Neural cell (in vitro differentiated cells): ENCODE measurements at regions not wholly inside any gene's neighbourhood (a gene's known extent, or its start where the extent isn't known, plus 50 kb on each side); places are given as distances from the start of the nearest gene placed in this dataset.

Experiments used
- H2AFZ ChIP-seq: fragments of 200-600, 300-800 bp; sonication (generic), shearing (Covaris generic); 2 replicates; pipeline ENCODE4 v1.6.0; 2014; ENCODE audit warnings: low read depth, mild to moderate bottlenecking, antibody characterized with exemption, low read length, moderate library complexity
- H3F3A ChIP-seq: fragments of 200-600 bp; shearing (Covaris generic); 2 replicates; pipeline ENCODE4 v1.6.1; 2016; ENCODE audit warnings: mild to moderate bottlenecking, moderate library complexity, mixed read lengths, antibody characterized with exemption, low read length; ENCODE audit not compliant: insufficient read depth, poor library complexity, severe bottlenecking
- H3K27ac ChIP-seq: fragments of 200-600, 300-800 bp; sonication (generic), shearing (Covaris generic); 2 replicates; pipeline ENCODE4 v1.5.1; 2014; ENCODE audit warnings: mild to moderate bottlenecking, low read length, moderate library complexity
- H3K27me3 ChIP-seq: fragments of 300-800, 200-600 bp; sonication (generic), shearing (Covaris generic); 2 replicates; pipeline ENCODE4 v1.6.0; 2014; ENCODE audit warnings: mild to moderate bottlenecking, low read depth, low read length, moderate library complexity; ENCODE audit not compliant: insufficient read depth
- H3K36me3 ChIP-seq: fragments of 300-800, 200-600 bp; sonication (generic), shearing (Covaris generic); 2 replicates; pipeline ENCODE4 v1.5.1; 2014; ENCODE audit warnings: mild to moderate bottlenecking, antibody characterized with exemption, low read length, moderate library complexity; ENCODE audit not compliant: insufficient read depth
- H3K4me2 ChIP-seq: fragments of 300-800, 200-600 bp; sonication (generic), shearing (Covaris generic); 2 replicates; pipeline ENCODE4 v1.6.0; 2014; ENCODE audit warnings: mild to moderate bottlenecking, low read length
- H3K4me3 ChIP-seq: fragments of 300-800, 200-600 bp; sonication (generic), shearing (Covaris generic); 2 replicates; pipeline ENCODE4 v1.5.1; 2014; ENCODE audit warnings: mild to moderate bottlenecking, low read length, moderate library complexity
- H3K79me2 ChIP-seq: fragments of 200-600 bp; shearing (Covaris generic); replicated peaks from 2 replicates; pipeline ENCODE4 v1.6.0; 2014; ENCODE audit warnings: mild to moderate bottlenecking, low read length, moderate library complexity; ENCODE audit not compliant: insufficient read depth
- H3K9ac ChIP-seq: fragments of 300-800, 200-600 bp; sonication (generic), shearing (Covaris generic); 2 replicates; pipeline ENCODE4 v1.6.1; 2016; ENCODE audit warnings: mild to moderate bottlenecking, low read length, mixed read lengths
- H3K9me2 ChIP-seq: fragments of 200-600 bp; shearing (Covaris generic); 2 replicates; pipeline ENCODE4 v1.6.1; 2016; ENCODE audit warnings: mild to moderate bottlenecking, low read length, mixed read lengths; ENCODE audit not compliant: insufficient read depth
- H3K9me3 ChIP-seq: fragments of 200-600, 300-800 bp; sonication (generic), shearing (Covaris generic); 2 replicates; pipeline ENCODE4 v1.6.1; 2016; ENCODE audit warnings: mild to moderate bottlenecking, mixed run types, low read length, moderate library complexity, mixed read lengths
- H4K20me1 ChIP-seq: fragments of 200-600 bp; shearing (Covaris generic); 2 replicates; pipeline ENCODE4 v1.6.1; 2016; ENCODE audit warnings: mild to moderate bottlenecking, mixed run types; ENCODE audit not compliant: insufficient read depth
- CTCF ChIP-seq: fragments of 450-650 bp; IDR thresholded peaks from 2 replicates; pipeline ENCODE4 v1.5.1; 2014; ENCODE audit warnings: antibody characterized with exemption, mild to moderate bottlenecking, moderate library complexity; ENCODE audit not compliant: poor library complexity, severe bottlenecking
- EP300 ChIP-seq: fragments of 450-650 bp; conservative IDR thresholded peaks from 2 replicates; pipeline ENCODE4 v1.6.1; 2014; ENCODE audit warnings: antibody characterized with exemption, mild to moderate bottlenecking, moderate library complexity; ENCODE audit not compliant: poor library complexity, severe bottlenecking
- EZH2 ChIP-seq: fragments of 200-600, 300-800 bp; shearing (Covaris generic), sonication (generic); IDR thresholded peaks from 2 replicates; pipeline ENCODE4 v1.6.1; 2014; ENCODE audit warnings: antibody characterized with exemption, low read length, borderline replicate concordance, mild to moderate bottlenecking; ENCODE audit not compliant: insufficient read depth, poor library complexity, severe bottlenecking
- MXI1 ChIP-seq: fragments of 450-650 bp; conservative IDR thresholded peaks from 2 replicates; pipeline ENCODE4 v1.6.1; 2014; ENCODE audit warnings: antibody characterized with exemption, mild to moderate bottlenecking; ENCODE audit not compliant: poor library complexity, severe bottlenecking
- POLR2AphosphoS5 ChIP-seq: IDR thresholded peaks from 2 replicates; pipeline ENCODE4 v1.6.1; 2012
- RAD21 ChIP-seq: fragments of 450-650 bp; conservative IDR thresholded peaks from 2 replicates; pipeline ENCODE4 v1.6.1; 2014; ENCODE audit warnings: antibody characterized with exemption, mild to moderate bottlenecking, moderate library complexity
- REST ChIP-seq: IDR thresholded peaks from 2 replicates; pipeline ENCODE4 v1.6.1; 2012; ENCODE audit warnings: borderline replicate concordance
- SMC3 ChIP-seq: fragments of 450-650 bp; conservative IDR thresholded peaks from 2 replicates; pipeline ENCODE4 v1.6.1; 2014; ENCODE audit warnings: antibody characterized with exemption, mild to moderate bottlenecking, moderate library complexity; ENCODE audit not compliant: poor library complexity
- TAF1 ChIP-seq: IDR thresholded peaks from 2 replicates; pipeline ENCODE4 v1.6.1; 2012; ENCODE audit warnings: low read depth

GRCh38 chr18:38900031-38900430 lies 1334.4 kb upstream of the CELF4 start:
- H3K9me3 ChIP-seq: no peaks in the 10 kb centered on the region
- H3F3A ChIP-seq: no peaks in the 10 kb centered on the region
- no peak for TF ChIP-seq RAD21
- no peak for TF ChIP-seq EP300
- no peak for TF ChIP-seq EZH2
- TF ChIP-seq SMC3: no peak
- H3K79me2 ChIP-seq: no peaks in the 10 kb centered on the region
- no peak overlapping the region for H3K9ac ChIP-seq
- H2AFZ ChIP-seq: no peak overlapping the region
- H3K27ac ChIP-seq: no peak overlapping the region
- no peaks in the 10 kb centered on the region for H3K36me3 ChIP-seq
- H3K4me2 ChIP-seq: no peak overlapping the region
- H3K27me3 ChIP-seq: no peaks in the 10 kb centered on the region
- no peaks in the 10 kb centered on the region for H4K20me1 ChIP-seq
- H3K4me3 ChIP-seq: no peak overlapping the region
- no peaks in the 10 kb centered on the region for H3K9me2 ChIP-seq

GRCh38 chr18:38899252-38899651 lies 1333.7 kb upstream of the CELF4 start:
- TF ChIP-seq EZH2 (no peak), POLR2AphosphoS5 (no peak), CTCF (no peak), RAD21 (no peak), REST (no peak), SMC3 (no peak), TAF1 (no peak), EP300 (no peak), MXI1 (no peak)
- Histone ChIP-seq H3K9me2 (no peaks in the 10 kb centered on the region), H4K20me1 (no peaks in the 10 kb centered on the region), H3F3A (no peaks in the 10 kb centered on the region), H3K9ac (no peak overlapping the region), H3K9me3 (no peaks in the 10 kb centered on the region), H3K4me2 (no peak overlapping the region), H2AFZ (no peak overlapping the region), H3K27ac (no peak overlapping the region), H3K27me3 (no peaks in the 10 kb centered on the region), H3K4me3 (no peak overlapping the region), H3K79me2 (no peaks in the 10 kb centered on the region), H3K36me3 (no peaks in the 10 kb centered on the region)

- H2AFZ ChIP-seq: no peak overlapping the region
- H3K36me3 ChIP-seq: no peaks in the 10 kb centered on the region
- H3F3A ChIP-seq: no peaks in the 10 kb centered on the region
These were observed 1332.6 kb upstream of the CELF4 start for GRCh38 chr18:38898167-38898566.

More at GRCh38 chr18:38898167-38898566, 1332.6 kb upstream of the CELF4 start:
- Histone ChIP-seq H3K4me3 (no peak overlapping the region), H3K9me3 (no peaks in the 10 kb centered on the region), H3K4me2 (no peak overlapping the region), H3K27ac (no peak overlapping the region), H3K9ac (no peak overlapping the region), H3K79me2 (no peaks in the 10 kb centered on the region), H4K20me1 (no peaks in the 10 kb centered on the region), H3K27me3 (no peaks in the 10 kb centered on the region), H3K9me2 (no peaks in the 10 kb centered on the region)
- TF ChIP-seq SMC3: no peak
- TF ChIP-seq EZH2: no peak
- no peak for TF ChIP-seq MXI1
- no peak for TF ChIP-seq TAF1
- no peak for TF ChIP-seq REST
